B cell (primary cell): ENCODE measurements at regions not wholly inside any gene's neighbourhood (a gene's known extent, or its start where the extent isn't known, plus 50 kb on each side); places are given as distances from the start of the nearest gene placed in this dataset.

Experiments used
- EZH2 ChIP-seq: IDR thresholded peaks from 2 replicates; pipeline ENCODE4 v1.6.1; 2012; ENCODE audit warnings: borderline replicate concordance, low read depth, mild to moderate bottlenecking, moderate library complexity, low read length; ENCODE audit not compliant: insufficient read depth, poor library complexity, severe bottlenecking
- TF ChIP-seq, protein P1 (sequence below): fragments of 200-600 bp; IDR thresholded peaks from one replicate; pipeline ENCODE4 v1.8.0; 2022; ENCODE audit warnings: antibody characterized with exemption, mild to moderate bottlenecking

DNA sequence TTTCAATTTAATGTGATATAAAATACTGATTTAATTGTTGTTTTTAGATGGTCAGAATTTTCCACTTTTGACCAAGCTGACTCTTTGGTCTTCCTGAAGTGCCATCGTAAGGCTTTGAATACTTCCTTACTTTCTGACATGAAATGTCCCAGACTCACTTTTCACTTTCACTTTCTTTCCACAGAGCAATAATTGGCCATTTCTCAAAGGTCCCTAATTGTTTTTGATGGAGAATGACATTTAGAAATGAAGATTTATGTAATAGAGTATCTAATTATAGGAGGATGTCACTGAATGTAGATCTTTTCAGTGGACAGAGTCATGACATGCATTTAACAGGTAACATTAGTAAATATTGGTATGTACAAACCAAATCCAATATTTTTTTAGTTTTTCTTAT, 1141.6 kb downstream of the KCNT2 start:
- TF ChIP-seq, protein P1, sequence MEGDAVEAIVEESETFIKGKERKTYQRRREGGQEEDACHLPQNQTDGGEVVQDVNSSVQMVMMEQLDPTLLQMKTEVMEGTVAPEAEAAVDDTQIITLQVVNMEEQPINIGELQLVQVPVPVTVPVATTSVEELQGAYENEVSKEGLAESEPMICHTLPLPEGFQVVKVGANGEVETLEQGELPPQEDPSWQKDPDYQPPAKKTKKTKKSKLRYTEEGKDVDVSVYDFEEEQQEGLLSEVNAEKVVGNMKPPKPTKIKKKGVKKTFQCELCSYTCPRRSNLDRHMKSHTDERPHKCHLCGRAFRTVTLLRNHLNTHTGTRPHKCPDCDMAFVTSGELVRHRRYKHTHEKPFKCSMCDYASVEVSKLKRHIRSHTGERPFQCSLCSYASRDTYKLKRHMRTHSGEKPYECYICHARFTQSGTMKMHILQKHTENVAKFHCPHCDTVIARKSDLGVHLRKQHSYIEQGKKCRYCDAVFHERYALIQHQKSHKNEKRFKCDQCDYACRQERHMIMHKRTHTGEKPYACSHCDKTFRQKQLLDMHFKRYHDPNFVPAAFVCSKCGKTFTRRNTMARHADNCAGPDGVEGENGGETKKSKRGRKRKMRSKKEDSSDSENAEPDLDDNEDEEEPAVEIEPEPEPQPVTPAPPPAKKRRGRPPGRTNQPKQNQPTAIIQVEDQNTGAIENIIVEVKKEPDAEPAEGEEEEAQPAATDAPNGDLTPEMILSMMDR: no peak
- no peak for TF ChIP-seq EZH2
